ENCODE measurements at regions not wholly inside any gene's neighbourhood (a gene's known extent, or its start where the extent isn't known, plus 50 kb on each side); places are given as distances from the start of the nearest gene placed in this dataset.

GRCh38 chr4:189463734-189464133 is 476.9 kb upstream of the FRG1 start:
- TF ChIP-seq CTCF (IDR thresholded peaks at IDR 0.05) (no peak), POLR2AphosphoS5 (IDR thresholded peaks at IDR 0.05) (no peak), POLR2A (IDR thresholded peaks at IDR 0.05; ENCODE audit: low read depth) (no peak)
